ENCODE measurements at regions not wholly inside any gene's neighbourhood (a gene's known extent, or its start where the extent isn't known, plus 50 kb on each side); places are given as distances from the start of the nearest gene placed in this dataset.
"Not testable (repeated sequence)": the region's sequence is repeated elsewhere in the genome, so short reads cannot be mapped to it uniquely, and the experiment has no call there.

- in situ Hi-C loops (cut with HindIII; ENCODE audit: low pct_unique_long_range_greater_than_20kb, low sequenced_read_pairs): no loop called here
- DNase-seq (ENCODE audit: low read depth, low spot score): no peak
Measured at GRCh38 chr2:190742431-190742830, 93.5 kb downstream of the NAB1 start.

GRCh38 chr2:190744041-190744440 lies 95.2 kb downstream of the NAB1 start:
- no peak for DNase-seq (ENCODE audit: low read depth, low spot score)
- in situ Hi-C loops (cut with HindIII; ENCODE audit: low pct_unique_long_range_greater_than_20kb, low sequenced_read_pairs): no loop called here

GRCh38 chr2:190746971-190747761 lies 98.3 kb downstream of the NAB1 start:
- DNase-seq (ENCODE audit: low read depth, low spot score): peak; percentile 67
- in situ Hi-C loops (cut with HindIII; ENCODE audit: low pct_unique_long_range_greater_than_20kb, low sequenced_read_pairs): no loop called here

- in situ Hi-C loops (cut with HindIII; ENCODE audit: low pct_unique_long_range_greater_than_20kb, low sequenced_read_pairs): no loop called here
- no peak for DNase-seq (ENCODE audit: low read depth, low spot score)
Measured at GRCh38 chr2:190748966-190749365, 100.1 kb downstream of the NAB1 start.

- in situ Hi-C loops (cut with HindIII; ENCODE audit: low pct_unique_long_range_greater_than_20kb, low sequenced_read_pairs): no loop called here
Measured at GRCh38 chr2:190755772-190756415, 107.0 kb downstream of the NAB1 start.

GRCh38 chr2:190759749-190760213 lies 110.9 kb downstream of the NAB1 start:
- in situ Hi-C loops (cut with HindIII; ENCODE audit: low pct_unique_long_range_greater_than_20kb, low sequenced_read_pairs): no loop called here
- DNase-seq (ENCODE audit: low read depth, low spot score): no peak

More at GRCh38 chr2:190755772-190756415, 107.0 kb downstream of the NAB1 start:
- no peak for DNase-seq (ENCODE audit: low read depth, low spot score)

GRCh38 chr2:190760353-190761150 lies 111.7 kb downstream of the NAB1 start:
- DNase-seq (ENCODE audit: low read depth, low spot score); in situ Hi-C loops (cut with HindIII; ENCODE audit: low pct_unique_long_range_greater_than_20kb, low sequenced_read_pairs): not testable (repeated sequence)

GRCh38 chr2:190761216-190761615 lies 112.3 kb downstream of the NAB1 start:
- DNase-seq (ENCODE audit: low read depth, low spot score); in situ Hi-C loops (cut with HindIII; ENCODE audit: low pct_unique_long_range_greater_than_20kb, low sequenced_read_pairs): not testable (repeated sequence)

- no peak for DNase-seq (ENCODE audit: low read depth, low spot score)
- in situ Hi-C loops (cut with HindIII; ENCODE audit: low pct_unique_long_range_greater_than_20kb, low sequenced_read_pairs): no loop called here
Measured at GRCh38 chr2:190762566-190762965, 113.7 kb downstream of the NAB1 start.

- in situ Hi-C loops (cut with HindIII; ENCODE audit: low pct_unique_long_range_greater_than_20kb, low sequenced_read_pairs): no loop called here
- DNase-seq (ENCODE audit: low read depth, low spot score): no peak
Measured at GRCh38 chr2:190763100-190763499, 114.2 kb downstream of the NAB1 start.

- DNase-seq (ENCODE audit: low read depth, low spot score): no peak
- in situ Hi-C loops (cut with HindIII; ENCODE audit: low pct_unique_long_range_greater_than_20kb, low sequenced_read_pairs): no loop called here
Measured at GRCh38 chr2:190763901-190764514, 115.1 kb downstream of the NAB1 start.

- in situ Hi-C loops (cut with HindIII; ENCODE audit: low pct_unique_long_range_greater_than_20kb, low sequenced_read_pairs): no loop called here
- no peak for DNase-seq (ENCODE audit: low read depth, low spot score)
Measured at GRCh38 chr2:190765386-190766173, 115.0 kb upstream of the GLS start.

- no peak for DNase-seq (ENCODE audit: low read depth, low spot score)
- in situ Hi-C loops (cut with HindIII; ENCODE audit: low pct_unique_long_range_greater_than_20kb, low sequenced_read_pairs): no loop called here
Measured at GRCh38 chr2:190766174-190766572, 114.4 kb upstream of the GLS start.

GRCh38 chr2:190766595-190766994 lies 114.0 kb upstream of the GLS start:
- no peak for DNase-seq (ENCODE audit: low read depth, low spot score)
- in situ Hi-C loops (cut with HindIII; ENCODE audit: low pct_unique_long_range_greater_than_20kb, low sequenced_read_pairs): no loop called here

- peak; percentile 76 for DNase-seq (ENCODE audit: low read depth, low spot score)
- in situ Hi-C loops (cut with HindIII; ENCODE audit: low pct_unique_long_range_greater_than_20kb, low sequenced_read_pairs): no loop called here
Measured at GRCh38 chr2:190767821-190768220, 112.8 kb upstream of the GLS start.

- DNase-seq (ENCODE audit: low read depth, low spot score): no peak
- in situ Hi-C loops (cut with HindIII; ENCODE audit: low pct_unique_long_range_greater_than_20kb, low sequenced_read_pairs): no loop called here
Measured at GRCh38 chr2:190769258-190769657, 111.4 kb upstream of the GLS start.

- in situ Hi-C loops (cut with HindIII; ENCODE audit: low pct_unique_long_range_greater_than_20kb, low sequenced_read_pairs): no loop called here
- no peak for DNase-seq (ENCODE audit: low read depth, low spot score)
Measured at GRCh38 chr2:190771726-190772125, 108.9 kb upstream of the GLS start.

Data from SK-MEL-5 (cell line).